Neuron (in vitro differentiated cells): ENCODE measurements at regions not wholly inside any gene's neighbourhood (a gene's known extent, or its start where the extent isn't known, plus 50 kb on each side); places are given as distances from the start of the nearest gene placed in this dataset.

ENCODE experiments used
- H2AFZ ChIP-seq: one replicate; pipeline ENCODE4 v1.6.1; 2013; ENCODE audit warnings: low read depth, mild to moderate bottlenecking, inconsistent platforms, low read length, moderate library complexity
- H3K27me3 ChIP-seq: one replicate; pipeline ENCODE4 v1.6.1; 2013; ENCODE audit warnings: low read length; ENCODE audit not compliant: insufficient read depth
- H3K36me3 ChIP-seq: one replicate; pipeline ENCODE4 v1.6.1; 2013; ENCODE audit warnings: low read length; ENCODE audit not compliant: insufficient read depth
- H3K4me1 ChIP-seq: one replicate; pipeline ENCODE4 v1.6.1; 2013; ENCODE audit warnings: low read length; ENCODE audit not compliant: insufficient read depth
- H3K4me3 ChIP-seq: 2 replicates; pipeline ENCODE4 v1.5.1; 2013; ENCODE audit warnings: mild to moderate bottlenecking, low read length, moderate library complexity
- H3K9me3 ChIP-seq: one replicate; pipeline ENCODE4 v1.6.1; 2013; ENCODE audit warnings: low read length

DNA sequence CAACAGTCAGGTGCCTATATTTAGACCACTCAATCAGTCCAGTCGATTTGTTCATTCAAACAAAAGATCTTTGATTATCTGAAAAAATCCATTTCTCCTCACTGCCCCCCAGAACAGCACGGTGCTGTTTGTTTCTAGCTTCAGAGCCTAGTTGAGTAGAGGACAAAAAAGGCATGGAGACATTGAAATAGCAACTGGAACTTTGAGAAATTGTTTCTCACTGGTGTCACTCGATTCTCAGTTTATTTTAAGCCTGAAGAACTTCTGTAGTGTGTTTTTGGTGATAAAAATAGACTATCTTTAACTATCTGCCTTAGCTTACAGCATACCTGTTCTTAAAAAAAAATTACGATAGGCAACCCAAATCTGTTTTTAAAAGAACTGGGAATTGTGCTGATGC lies 67.1 kb downstream of the ARHGAP35 start:
- Histone ChIP-seq H3K4me1 (peaks cover 43% of the 10 kb centered on the region), H2AFZ (no peak overlapping the region), H3K36me3 (peaks cover 4% of the 10 kb centered on the region), H3K27me3 (no peaks in the 10 kb centered on the region), H3K9me3 (no peaks in the 10 kb centered on the region), H3K4me3 (no peak overlapping the region)

DNA sequence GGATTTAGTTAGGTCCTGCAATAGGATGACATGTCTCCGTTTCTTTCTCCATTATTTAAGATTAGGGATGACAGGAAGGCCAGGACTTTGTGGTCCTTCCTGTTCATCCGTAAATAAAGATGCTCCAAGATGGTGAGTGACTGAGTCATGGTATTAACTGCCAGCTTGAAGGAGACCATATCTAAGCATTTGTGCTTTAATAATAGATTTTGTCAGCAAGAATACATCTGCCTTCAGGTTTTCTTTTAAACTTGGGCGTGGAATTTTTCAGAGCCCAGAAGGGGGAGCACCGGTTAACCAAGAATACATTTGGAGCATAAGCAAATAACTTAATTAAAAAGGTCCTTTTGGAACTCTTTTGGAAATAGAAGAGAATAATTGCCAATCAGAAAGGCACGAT lies 68.2 kb downstream of the ARHGAP35 start:
- peaks cover 42% of the 10 kb centered on the region for H3K4me1 ChIP-seq
- H3K36me3 ChIP-seq = peaks cover 4% of the 10 kb centered on the region
- H3K27me3 ChIP-seq = no peaks in the 10 kb centered on the region
- no peaks in the 10 kb centered on the region for H3K9me3 ChIP-seq
- H2AFZ ChIP-seq = no peak overlapping the region
- H3K4me3 ChIP-seq = no peak overlapping the region

DNA sequence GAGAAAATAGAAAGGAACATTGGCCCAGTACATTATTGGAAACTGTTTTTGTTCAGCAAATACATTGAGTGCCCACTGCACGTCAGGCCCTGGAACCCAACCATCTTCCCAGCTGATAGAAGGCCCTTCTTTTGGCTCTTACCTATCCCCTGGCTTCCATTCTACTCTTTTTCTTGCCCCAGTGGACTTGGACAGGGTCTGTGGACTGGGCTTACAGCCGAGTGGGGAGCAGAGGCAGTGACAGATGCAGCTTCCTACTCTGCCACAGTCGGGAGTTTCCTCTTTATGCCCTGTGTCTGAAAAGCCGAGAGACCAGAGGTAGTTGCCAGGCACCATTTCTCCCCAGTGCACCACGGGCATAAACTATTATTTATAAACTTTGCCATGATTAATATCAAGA lies 70.4 kb downstream of the ARHGAP35 start:
- Histone ChIP-seq H3K4me3 (no peak overlapping the region), H3K27me3 (no peaks in the 10 kb centered on the region), H3K4me1 (peaks cover 20% of the 10 kb centered on the region), H2AFZ (no peak overlapping the region), H3K9me3 (no peaks in the 10 kb centered on the region), H3K36me3 (no peaks in the 10 kb centered on the region)

DNA sequence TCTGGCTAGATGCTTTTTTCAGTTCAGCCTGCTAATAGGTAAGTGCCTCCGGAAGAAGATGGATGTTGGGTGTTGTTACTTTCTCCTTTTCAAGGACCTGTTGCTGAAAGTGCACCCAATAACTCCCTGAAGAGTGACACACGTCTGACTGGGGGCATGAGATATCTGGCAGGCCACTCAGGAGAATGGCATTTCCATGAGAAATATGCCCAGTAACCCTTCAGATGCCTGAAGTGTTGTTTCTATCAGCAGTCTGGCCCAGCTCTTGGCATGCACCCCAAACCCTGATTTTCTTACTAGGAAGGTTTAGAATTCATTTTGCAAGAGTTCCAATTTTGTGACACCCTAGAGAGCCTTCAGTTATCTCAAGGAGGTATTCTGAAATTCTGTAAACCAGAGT lies 71.5 kb downstream of the ARHGAP35 start:
- Histone ChIP-seq H3K4me3 (no peak overlapping the region), H3K4me1 (peaks cover 8% of the 10 kb centered on the region), H3K9me3 (no peaks in the 10 kb centered on the region), H3K27me3 (no peaks in the 10 kb centered on the region), H2AFZ (no peak overlapping the region), H3K36me3 (peaks cover 4% of the 10 kb centered on the region)

DNA sequence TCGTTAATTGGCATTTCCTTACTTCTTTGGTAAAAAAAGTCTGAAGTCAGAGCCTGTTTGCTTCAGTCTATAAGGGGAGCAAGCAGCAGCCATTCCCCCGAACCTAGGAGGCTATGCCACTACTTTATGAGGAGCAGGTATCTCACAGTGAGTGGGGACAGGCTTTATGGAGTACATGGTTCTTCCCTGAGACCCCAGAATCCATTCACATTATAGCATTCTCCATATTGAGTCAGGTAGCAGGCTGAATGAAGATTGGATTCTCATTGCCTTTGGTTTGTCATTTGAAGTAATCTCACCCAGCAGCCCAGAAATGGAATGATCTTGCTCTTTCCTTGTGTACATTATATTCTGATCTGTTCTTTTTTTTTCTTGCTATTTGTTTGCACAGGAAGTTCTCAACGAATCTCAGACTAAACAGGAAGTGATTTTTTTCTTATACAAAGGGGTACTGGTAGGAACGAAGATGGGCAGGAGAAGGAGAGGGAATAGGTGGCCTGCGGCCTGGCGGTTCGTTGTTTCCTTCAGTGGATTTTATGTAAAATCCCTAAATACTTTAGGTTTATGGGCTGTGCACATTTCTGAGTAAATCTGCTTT lies 74.4 kb downstream of the ARHGAP35 start:
- peaks cover 14% of the 10 kb centered on the region for H3K36me3 ChIP-seq
- no peaks in the 10 kb centered on the region for H3K4me1 ChIP-seq
- H3K4me3 ChIP-seq = no peak overlapping the region
- H3K27me3 ChIP-seq = no peaks in the 10 kb centered on the region
- H2AFZ ChIP-seq = no peak overlapping the region
- H3K9me3 ChIP-seq = no peaks in the 10 kb centered on the region

DNA sequence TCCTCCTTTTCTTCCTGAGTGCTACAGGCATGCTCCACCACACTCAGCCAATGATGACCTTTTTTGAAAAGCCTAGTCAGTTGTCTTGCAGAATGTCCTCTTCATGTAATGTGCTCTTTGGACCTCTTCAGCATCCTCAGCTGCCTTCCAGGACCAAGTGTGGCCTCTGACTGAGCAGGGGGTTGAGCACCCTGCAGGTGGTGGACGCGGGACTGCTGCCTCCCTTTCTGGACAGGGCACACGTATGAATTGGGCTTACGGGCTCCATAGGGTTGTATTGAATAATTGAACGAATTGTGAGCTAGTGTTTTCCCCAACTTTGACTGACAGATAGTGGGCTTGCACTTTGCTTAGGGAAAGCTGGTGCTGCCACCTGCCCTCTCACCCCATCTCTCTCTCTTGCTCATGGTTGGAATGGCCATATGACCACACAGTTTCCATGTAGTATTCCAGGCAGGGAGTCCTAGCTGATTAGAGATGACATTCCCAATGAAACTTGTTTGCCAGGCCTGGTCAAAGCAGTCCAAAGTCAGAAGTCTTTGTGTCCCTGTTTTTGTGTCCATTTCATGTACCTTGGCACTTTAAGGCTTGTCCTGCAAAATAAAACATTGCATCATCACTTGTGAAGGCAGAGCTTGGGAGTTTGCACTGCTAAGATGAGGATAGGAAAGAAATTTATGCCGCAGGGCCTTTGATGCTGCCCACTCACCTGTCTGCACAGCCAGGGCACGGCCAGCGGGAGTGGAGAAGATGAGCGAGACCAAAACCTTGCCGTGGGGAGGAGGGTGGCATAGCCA lies 76.3 kb upstream of the NPAS1 start:
- Histone ChIP-seq H3K27me3 (no peaks in the 10 kb centered on the region), H3K9me3 (no peaks in the 10 kb centered on the region), H3K36me3 (peaks cover 26% of the 10 kb centered on the region), H3K4me3 (no peak overlapping the region), H2AFZ (no peak overlapping the region), H3K4me1 (peaks cover 31% of the 10 kb centered on the region)

DNA sequence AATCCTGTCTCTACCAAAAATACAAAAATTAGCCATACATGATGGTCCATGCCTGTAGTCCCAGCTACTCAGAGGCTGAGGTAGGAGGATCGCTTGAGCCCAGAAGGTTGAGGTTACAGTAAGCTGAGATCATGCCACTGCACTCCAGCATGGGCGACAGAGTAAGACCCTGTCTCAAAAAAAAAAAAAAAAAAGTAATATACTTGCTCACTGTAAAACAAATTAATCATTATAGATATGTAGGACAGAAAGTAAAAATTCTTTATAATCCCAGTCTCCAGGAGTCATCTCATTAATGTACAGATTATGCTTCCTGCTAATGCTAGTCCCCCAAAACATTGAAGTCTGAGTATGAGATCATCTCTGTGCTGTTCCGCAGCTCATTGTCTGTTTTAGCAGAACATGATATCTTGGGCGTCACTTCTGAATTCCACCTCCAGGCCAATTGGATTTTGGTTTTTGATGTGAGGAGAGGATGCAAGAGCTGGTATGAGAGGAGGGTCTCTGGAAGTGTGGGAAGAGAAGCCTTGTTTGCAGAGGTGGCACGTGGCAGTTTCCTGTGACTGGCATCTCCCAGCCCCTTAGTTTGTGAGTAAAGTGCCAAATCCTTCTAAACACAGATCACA lies 75.4 kb upstream of the NPAS1 start:
- peaks cover 24% of the 10 kb centered on the region for H3K36me3 ChIP-seq
- H2AFZ ChIP-seq = no peak overlapping the region
- no peak overlapping the region for H3K4me3 ChIP-seq
- peaks cover 31% of the 10 kb centered on the region for H3K4me1 ChIP-seq
- H3K9me3 ChIP-seq = no peaks in the 10 kb centered on the region
- no peaks in the 10 kb centered on the region for H3K27me3 ChIP-seq

DNA sequence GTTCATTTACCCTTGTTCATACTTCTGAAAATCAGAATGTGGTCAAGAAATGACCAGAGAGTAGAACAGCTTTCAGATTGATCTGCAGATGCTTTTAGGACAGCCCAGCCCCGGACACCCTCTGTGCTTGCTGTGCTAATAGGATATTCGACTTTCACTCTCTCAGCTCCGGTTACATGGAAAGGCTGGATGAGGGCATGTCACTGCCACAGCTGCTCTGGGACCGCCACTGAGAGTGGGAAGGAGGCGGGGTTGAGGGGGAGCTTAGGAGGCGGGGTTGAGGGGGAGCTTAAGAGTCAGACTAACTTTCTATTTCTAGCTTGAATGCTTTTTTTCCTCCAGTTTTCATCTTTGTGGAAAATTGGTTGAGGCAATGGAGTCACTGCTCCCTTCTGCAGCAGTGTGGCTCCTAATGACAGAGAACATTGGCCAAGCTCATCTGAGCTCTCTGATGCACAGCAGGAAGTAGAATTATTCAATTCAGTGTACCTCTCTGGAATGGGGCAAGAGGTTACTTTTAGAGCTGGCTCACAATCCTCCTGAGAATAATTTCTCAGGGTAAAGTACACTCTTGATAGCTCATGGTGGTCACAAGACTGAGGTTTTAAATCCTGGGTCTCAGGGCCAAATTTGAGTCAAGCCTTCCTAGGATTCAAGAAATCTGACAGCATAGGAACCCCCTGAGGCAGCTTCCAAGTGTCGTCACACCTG lies 74.6 kb upstream of the NPAS1 start:
- H3K4me1 ChIP-seq = peaks cover 31% of the 10 kb centered on the region
- no peak overlapping the region for H2AFZ ChIP-seq
- H3K27me3 ChIP-seq = no peaks in the 10 kb centered on the region
- peaks cover 28% of the 10 kb centered on the region for H3K36me3 ChIP-seq
- no peaks in the 10 kb centered on the region for H3K9me3 ChIP-seq
- H3K4me3 ChIP-seq = no peak overlapping the region

DNA sequence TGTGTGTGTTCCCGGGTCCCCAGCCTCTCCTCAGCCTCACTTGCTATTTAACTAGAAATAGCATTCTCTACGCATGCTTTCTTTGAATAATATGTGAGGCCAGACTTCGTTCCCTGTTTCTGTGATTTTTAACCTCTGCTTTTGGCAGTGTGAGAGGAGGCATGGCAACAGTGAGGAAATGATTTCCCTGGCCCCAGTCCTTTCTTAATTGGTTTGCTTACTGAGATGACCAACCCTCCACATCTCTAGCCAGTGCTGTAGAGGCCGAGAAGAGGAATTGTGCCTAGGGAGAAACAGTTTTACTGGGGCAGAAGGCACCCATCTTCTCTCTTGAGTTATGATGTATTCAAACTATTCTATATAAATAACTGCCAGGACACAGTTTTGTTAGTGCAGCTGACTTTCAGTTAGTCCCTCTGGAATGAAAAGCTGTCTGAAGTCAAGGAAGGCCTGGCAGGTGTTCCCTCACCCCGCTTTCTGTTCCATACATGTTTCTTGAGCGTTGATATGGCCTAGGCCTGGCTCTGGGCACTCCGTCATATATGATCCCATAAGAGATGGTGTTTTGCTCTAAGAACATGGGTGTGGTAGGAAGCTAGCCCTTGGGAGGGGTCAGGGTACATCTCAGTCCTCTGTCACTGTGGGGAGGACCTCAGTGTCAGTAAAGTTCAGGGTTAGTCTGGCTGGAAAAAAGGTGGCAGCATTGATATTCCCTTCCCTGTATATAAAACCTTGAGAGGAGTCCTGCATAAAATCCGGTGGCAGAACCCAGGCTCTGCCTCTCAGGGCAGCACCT lies 73.7 kb upstream of the NPAS1 start:
- Histone ChIP-seq H3K27me3 (no peaks in the 10 kb centered on the region), H3K4me3 (no peak overlapping the region), H3K9me3 (no peaks in the 10 kb centered on the region), H2AFZ (no peak overlapping the region), H3K4me1 (peaks cover 34% of the 10 kb centered on the region), H3K36me3 (peaks cover 26% of the 10 kb centered on the region)

DNA sequence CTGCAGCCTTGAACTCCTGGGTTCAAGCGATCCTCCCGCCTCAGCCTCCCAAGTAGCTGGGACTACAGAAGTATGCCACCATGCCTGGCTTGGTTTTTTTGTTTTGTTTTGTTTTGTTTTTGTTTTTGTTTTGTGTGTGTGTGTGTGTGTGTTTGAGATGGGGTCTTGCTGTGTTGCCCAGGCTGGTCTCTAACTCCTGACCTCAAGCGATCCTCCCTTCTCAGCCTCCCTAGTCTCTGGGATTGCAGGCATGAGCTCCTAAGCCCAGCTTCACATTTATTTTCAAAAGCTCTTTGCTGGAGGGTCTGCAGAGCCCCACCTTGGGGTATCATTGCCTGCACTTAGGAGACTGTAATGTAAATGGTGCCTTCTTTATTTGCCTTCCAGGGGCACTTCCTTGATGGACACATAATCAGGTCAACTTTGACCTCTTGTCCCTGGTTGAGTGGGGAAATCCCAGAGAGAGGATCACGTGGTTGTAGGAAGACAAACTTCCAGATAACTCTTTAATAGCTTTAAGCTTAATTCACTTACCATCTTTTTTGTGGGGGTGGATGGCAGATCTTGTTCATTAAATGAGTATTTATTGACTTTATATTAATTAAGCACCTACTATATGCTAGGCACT lies 72.9 kb upstream of the NPAS1 start:
- Histone ChIP-seq H3K9me3 (no peaks in the 10 kb centered on the region), H3K4me3 (no peak overlapping the region), H3K36me3 (peaks cover 25% of the 10 kb centered on the region), H3K4me1 (peaks cover 34% of the 10 kb centered on the region), H2AFZ (no peak overlapping the region), H3K27me3 (no peaks in the 10 kb centered on the region)

DNA sequence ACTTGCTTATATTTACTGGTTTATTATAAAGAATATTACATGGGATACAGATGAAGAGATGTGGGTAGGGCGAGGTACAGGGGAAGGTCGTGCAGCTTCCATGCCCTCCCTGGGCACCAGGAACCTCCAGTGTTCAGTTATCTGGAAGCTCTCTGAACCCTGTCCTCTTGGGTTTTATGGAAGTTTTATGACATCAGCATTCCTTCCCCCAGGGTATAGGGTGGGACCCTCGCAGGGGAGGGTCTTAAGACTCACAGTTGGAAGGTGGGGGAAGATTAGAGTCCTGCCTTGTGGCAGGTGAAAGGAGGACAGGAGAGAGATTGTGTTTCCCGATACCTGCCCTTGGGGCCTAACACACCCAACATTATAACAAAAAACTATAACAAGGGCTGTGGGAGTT lies 71.8 kb upstream of the NPAS1 start:
- peaks cover 28% of the 10 kb centered on the region for H3K36me3 ChIP-seq
- peaks cover 34% of the 10 kb centered on the region for H3K4me1 ChIP-seq
- no peak overlapping the region for H2AFZ ChIP-seq
- H3K4me3 ChIP-seq = no peak overlapping the region
- no peaks in the 10 kb centered on the region for H3K27me3 ChIP-seq
- no peaks in the 10 kb centered on the region for H3K9me3 ChIP-seq

DNA sequence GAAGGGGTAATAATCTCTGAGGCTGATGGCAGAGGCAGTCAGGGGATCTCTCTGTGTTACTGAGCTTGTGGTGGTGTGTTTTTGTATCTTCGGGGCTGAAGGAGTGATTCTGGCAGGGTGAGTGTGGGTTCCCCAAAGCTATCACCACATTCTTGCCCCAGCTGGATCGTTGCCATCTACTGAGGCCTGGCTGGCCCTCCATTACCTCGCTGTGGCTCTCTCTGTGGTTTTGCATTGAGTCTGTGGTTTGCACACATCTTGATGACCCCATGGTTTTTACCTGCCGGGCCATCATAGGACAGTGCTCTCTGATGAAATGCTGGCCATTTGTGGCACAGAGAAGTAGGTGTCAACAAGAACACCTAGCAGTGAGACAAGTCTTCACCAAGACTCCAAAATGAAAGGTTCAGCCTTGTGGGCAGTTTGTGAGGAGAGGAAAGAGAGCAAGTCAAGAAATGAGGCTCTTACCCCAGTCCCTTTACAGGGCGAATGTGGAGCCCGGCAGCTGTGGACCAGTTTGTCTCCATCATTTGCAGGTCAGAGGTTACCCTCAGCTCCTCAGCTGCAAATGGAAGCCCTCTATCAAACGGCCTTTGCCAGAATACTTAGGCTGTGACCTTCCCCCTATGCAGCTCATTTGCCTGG lies 69.0 kb upstream of the NPAS1 start:
- Histone ChIP-seq H3K4me1 (peaks cover 9% of the 10 kb centered on the region), H3K4me3 (no peak overlapping the region), H3K9me3 (peaks cover 4% of the 10 kb centered on the region), H2AFZ (no peak overlapping the region), H3K36me3 (peaks cover 32% of the 10 kb centered on the region), H3K27me3 (no peaks in the 10 kb centered on the region)
